Activated gamma-delta T cell treated with anti-CD3 and anti-CD28 coated beads, Interleukin-2, amount 50 U/mL, for 16 hours (primary cell): ENCODE measurements at regions not wholly inside any gene's neighbourhood (a gene's known extent, or its start where the extent isn't known, plus 50 kb on each side); places are given as distances from the start of the nearest gene placed in this dataset.

Source experiments
- DNase-seq: peaks from one replicate; pipeline ENCODE4 v3.0.0-alpha.2; 2020; ENCODE audit warnings: low read depth

DNA sequence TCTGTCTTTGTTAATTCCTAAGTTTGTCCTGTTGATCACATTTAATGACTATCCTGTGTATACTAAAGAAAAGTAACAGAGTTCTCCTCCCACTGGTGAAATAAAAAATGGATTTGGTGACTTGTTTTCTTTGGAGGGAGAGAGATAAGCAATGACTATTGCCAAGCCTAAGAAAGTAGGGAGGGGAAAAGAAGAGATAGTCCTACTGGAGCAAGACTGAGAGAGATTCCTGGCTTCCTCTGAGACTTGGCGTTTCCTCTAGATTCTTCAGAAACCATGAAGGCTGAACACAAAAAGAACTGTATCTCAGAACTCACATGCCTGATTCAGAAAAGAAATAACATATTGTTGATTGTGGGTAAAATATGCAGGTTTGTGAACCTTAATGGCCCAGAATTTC lies 406.5 kb downstream of the FOXO1 start:
- no peak for DNase-seq

DNA sequence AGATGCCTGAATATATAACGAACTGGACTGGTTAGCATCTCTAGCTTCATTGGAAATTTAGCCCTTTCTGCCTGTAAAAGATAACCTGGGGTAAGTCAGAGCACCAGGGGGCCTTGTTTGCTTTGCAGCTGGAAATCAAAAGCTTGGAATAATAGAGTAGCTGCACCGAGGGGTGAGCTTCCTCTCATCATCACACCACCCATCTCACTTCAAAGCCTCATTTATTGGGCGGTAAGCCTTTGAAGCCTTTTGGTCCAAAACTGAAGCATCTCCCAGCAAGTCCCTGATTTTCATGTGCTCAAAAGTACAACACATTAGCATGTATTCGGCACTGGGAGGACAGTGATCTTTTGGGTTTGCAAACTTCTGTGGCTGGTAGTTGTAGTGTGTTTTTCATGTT lies 405.1 kb downstream of the FOXO1 start:
- DNase-seq = no peak

DNA sequence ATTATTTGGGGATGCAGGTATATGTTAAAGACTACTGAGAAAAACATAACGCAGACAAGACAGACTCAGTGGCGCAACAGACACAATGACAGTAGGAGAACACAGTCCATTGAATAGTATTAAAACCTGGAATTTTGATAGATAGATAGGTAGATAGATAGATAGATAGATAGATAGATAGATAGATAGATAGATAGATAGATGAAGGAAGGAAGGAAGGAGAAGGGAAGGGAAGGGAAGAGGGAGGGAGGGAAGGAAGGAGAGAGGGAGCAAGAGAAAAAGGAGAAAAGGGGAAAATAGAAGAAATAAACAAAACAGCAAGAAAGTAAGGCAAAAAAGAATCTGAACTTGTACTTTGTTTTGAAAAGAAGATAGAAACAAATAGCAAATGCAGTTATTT lies 404.5 kb downstream of the FOXO1 start:
- DNase-seq = no peak

DNA sequence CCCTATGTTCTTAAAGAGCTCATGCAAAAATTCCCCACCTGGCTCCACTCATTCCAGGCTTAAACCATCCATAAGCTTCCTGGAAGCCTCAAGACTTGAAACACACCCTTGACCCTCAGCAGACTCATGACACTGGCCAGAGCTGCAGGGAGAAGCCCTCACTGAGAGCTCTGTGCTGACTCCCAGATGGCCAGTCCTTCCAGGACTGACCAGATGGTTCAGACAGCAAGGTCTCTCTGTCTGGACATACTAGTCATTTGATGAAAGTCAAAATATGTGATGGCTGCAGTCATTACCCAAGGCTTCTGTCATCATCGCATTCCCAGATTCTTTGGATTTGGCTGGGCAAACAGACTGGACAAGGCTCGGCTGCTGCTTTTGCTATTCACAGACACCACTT lies 397.4 kb downstream of the FOXO1 start:
- no peak for DNase-seq

DNA sequence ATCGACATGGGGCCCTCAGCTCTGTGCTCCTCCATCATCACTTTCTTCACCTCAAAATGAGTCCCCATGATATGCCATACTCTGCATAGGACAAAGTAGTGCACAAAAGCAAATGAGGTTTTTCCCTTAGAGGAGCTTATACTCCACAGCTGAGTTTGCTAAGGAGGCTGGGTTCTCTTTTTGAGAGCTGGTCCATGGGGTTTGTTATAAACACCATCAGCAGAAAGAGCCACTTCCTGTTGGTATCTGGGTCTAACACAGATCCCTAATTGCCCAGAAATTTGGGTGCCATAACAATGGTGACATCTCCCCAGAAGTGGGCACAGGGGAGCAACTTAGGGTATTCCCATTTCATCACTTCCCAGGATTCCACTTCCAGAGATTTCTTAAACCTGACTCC lies 395.7 kb downstream of the FOXO1 start:
- no peak for DNase-seq

DNA sequence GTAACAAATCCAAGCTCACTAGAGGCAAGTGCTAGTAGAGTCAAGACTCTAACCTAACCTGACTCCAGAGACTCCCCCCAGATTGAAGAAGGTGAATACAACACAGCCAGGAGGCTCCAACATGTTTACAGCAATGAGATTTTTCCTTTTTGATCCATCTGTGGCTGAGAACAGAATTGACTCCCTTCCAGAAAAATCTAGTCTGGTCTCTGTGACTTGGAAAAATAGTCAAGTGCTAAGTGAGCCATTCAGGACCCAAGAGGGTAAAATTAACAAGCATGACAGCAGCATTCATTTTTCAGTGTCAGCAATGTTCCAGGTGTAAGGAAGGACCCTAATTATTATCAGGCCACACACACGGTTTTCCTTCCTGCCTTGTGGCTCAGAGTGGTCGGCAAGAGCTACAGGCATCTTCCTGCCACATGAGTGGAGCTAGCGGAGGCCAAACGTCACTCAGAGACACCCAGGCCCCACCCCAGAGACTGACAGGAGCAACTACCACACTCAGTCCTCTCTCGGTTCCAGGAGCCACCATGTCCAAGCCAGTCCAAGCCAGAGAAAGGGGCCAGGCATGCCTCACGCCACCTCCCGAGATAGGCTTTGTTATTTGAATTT lies 395.1 kb downstream of the FOXO1 start:
- no peak for DNase-seq

DNA sequence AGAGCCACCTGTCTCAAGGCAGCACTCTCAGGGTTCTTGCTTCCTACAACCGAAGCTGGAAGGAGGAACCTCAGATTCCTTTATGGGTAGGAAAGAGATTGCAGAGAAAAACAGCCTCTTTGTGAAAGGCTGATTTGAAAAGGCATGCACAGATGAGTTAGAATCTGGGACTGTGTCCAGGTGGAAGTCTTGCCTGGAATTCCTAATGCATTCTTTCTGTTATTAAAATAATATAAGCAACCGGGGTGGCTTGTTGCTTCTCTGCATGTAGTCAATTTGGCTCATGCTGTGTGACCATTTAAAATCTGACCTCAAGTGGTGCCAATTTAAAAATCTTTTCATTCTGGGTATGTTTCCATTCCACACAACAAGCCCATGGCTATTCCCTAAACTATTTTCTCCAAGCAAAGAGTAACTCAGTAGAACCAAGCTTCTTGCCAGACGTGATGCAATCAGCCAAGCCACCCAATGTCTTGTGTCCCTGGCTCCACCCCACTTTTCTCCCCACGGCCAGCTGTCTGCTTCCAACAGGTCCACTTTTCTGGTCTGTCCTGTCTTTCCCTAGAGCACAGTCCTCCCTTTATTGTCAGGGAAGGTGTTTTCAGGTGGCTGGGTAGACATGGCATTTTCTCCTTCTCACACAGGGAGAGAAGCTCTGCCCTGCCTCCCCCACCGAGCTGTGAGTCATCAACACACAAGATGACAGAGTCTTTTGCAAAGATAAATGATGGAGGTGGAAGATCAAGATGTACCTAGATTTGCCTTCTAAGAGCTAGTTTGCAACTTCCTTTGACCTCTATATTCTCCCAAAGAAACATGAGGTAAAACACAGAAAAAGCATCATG lies 394.3 kb downstream of the FOXO1 start:
- no peak for DNase-seq

DNA sequence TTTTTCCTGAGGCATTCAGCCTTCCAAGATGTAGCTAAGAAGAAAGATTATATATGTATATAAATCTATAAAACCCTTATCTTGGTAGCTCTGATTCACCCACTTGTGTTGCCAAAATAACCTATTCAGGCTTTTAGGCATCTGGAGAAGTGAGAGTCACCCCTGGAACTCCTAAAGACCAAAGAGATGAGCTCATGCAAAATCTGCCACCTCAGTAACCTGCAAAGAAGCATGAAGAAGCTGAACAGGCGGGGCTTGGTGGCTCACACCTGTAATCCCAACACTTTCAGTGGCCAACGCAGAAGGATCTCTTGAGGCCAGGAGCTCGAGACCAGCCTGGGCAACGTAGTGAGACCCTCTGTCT lies 393.7 kb downstream of the FOXO1 start:
- no peak for DNase-seq

DNA sequence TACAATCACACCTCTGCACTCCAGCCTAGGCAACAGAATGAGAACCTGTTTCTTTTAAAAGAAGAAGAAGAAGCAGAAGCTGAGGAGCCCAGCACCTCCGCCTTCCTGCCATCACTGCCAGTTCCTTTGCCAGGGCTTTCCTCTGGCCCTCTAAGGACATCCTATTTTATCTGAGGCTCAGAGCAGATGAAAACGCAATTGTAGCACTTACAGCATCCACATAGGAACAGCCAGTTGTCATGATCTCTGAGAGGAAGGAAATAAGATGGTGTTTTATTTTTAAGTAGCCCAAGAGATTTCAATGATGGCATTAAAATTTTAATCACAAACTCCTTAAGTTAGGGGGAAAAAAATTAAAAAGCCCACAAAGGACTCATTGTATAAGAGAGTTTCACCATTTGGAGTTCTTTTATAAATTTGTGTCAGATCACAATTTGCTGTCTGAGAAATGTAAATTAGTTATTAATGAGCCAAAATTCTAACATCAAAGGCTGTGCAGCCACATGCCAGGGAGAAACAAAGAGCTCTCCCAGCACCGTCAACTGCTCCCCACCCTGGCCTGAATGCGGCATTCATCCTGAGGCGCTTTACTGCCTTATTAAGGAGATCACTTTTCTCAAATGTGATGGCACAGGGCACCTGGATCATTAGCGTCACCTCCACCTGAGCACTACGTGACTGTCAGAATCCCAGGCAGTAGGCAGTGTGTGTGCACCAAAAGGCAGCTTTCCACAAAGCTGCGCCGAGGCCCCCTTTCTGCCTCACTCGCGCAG lies 393.0 kb downstream of the FOXO1 start:
- DNase-seq = no peak

DNA sequence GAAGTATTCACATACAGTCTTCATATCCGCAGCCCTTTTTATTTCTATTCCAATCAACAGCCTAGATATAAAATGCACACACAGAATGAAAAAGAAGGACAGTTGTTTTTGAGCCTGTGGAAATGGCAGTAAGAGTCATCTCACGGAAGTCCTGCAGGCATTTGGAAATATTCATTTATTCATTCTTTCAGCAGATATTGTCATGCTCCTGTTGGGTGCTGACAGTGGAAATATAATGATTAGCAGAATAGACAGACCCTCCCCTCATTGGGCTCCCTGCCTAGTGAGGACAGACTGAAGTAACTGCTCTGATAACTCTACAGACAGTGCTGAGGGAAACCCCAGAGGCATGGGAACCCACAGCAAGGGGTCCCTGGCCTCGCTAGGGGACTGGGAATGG lies 392.3 kb downstream of the FOXO1 start:
- DNase-seq = no peak

DNA sequence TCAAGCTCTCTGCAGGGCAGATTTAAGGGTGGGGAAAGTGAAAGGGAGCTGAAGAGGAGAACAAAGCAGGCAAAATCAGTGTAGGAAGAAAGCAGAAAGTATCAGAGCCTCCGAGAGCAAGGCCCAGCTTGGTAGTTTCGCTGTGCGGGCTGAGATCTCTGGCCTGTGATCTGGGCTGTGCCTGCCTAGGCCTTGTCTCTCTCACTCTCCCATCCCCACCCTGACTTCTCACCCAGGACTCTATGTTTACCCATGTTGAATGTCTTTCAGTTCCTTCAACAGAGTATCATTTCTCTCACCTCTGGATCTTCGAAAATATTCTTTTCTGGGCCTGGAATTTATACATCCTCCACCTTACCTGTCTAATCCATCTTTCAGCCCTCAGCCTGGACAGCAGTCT lies 391.3 kb downstream of the FOXO1 start:
- no peak for DNase-seq

DNA sequence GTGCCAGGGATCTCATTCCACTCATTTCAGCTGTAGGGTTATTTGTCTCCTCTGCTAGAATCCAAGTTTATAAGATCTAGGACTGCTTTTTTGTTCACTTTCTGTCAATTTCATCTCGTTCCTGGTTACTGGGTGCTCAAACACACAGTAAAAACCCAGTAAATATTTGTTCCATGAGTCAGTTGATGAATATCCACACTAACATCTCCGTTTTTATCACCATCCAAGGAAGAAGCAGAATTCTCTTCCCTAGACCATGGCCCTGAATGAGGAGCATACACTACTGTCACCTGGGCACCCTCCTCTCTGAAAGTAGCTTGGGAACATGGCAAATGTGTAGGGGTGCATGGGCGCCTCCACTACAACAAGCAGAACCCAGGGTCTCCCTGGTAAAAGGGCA lies 390.8 kb downstream of the FOXO1 start:
- DNase-seq = no peak

DNA sequence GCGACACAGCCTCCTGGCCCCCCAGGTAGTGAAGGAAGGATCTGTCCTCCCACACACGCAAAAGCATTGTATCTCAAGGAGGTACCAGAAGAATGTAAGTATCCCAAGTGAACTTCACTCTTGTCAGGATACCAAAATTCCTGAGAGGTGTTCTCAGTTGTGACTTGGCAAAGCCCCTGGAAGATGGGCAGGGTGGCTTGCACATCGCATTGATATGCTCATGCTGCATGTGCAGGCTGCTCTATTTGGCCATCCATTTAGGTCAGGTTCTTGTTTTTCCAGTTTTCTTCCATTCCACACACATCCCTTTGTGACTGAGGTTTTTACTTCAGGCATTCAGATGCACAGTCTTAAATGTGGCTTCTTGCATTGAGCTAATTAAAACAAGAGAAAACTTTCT lies 382.8 kb downstream of the FOXO1 start:
- DNase-seq = no peak

DNA sequence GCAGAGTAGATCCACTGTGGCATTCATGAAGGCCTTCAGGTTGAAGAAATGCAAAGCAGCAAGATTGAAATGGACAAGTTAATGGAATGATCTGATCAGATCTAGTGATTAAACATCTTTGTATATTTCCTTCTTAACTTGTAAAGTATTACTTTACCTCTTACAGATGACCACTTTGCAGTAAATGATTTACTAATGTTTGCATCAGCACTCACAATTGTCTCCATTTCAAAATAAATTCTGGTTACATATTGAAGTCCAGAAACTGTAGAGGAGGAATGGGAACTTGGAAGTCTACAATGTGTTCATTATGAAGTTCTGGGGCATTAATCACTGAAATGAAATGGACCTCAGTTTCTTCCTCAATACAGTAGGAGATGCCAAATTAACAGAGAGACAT lies 380.8 kb downstream of the FOXO1 start:
- DNase-seq = no peak

DNA sequence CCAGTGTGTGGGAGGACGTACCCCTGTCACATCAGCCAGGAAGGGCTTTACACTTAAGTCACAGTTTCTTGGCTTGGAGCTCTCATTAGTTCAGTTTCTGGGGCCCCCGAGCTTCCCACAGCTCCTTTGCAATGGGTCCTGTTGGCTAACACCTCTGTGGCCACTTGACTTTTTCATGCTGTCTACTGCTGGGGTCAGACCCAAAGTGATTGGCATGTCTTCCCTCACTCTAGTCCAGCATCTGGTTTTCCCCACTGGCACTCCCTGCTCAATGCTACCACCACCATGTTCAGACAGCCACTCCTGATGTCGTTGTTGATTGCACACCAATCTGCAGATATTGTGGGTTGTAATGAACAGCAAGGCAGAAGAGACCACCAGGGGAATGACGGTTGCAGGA lies 379.0 kb downstream of the FOXO1 start:
- no peak for DNase-seq

DNA sequence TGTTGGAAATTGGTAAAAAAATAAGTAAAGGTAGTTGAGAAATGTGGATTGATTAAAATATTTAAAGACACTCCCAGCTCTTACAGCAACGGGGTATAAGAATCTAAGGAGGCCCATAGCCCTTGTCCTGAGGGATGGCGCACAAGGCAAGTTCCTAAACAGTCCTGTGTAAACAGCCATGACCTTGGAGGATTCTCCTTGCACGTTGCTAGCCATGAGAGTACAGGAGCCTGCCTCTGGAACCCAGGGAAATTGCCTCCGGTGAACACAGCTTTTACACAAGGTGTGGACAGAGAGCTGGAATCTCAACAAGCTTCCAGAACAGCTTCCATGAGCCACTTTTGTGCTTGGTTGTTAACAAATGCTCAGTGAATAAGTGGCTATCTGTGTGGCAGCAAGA lies 378.2 kb downstream of the FOXO1 start:
- DNase-seq = no peak

DNA sequence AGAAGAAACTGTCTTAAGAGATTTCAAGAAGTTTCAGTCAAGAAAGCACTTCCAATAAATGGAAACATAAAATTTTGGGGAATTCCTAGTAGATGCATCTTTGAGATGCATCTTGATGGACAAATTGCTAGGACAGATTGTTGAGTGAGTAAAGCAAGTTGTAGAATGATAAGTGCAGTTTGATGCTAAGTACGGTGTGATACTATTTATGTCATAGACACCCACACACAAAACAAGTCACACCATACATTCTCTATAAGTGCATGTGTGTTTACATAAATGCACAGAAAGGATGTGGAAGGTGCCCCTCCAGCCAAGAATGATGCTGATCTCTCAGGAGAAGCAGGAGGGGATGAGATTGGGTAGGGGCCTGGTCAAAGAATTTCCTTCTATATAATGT lies 375.7 kb downstream of the FOXO1 start:
- no peak for DNase-seq

DNA sequence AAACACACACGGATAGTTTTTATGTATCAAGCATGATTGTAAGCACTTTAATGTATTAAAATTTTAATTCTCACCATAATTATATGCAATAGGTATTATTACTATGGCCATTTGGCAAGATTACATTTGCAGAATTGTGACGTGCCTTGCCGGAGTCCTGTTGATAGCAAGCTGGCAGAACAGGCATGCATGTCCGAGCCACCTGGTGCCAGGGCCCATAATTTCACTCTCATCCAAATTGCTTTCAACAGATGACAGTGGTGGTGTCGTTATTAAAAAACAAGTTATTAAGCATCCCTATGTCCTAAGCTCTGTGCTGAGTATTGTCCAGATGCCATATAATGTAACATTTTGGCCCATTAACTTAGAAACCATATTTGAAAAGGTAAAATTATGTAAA lies 374.3 kb downstream of the FOXO1 start:
- no peak for DNase-seq

DNA sequence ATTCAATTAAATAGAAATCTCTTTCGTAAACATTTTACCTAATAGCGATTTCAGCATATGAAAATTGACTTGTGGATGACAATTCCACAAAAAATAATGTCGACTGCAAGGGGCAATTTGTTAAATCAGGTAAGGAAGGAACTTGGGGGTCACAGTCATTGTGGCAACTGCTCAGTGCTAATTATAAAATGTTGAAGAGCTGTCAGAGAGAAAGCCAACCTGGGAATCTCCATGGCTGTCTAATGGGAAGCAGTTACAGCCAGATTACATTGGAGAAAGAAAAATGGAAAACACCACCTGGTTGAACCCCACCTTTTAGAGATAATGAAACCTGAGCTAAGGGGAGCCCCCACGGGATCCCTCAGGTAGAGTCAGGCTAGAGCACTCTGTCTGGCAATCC lies 373.9 kb downstream of the FOXO1 start:
- no peak for DNase-seq

DNA sequence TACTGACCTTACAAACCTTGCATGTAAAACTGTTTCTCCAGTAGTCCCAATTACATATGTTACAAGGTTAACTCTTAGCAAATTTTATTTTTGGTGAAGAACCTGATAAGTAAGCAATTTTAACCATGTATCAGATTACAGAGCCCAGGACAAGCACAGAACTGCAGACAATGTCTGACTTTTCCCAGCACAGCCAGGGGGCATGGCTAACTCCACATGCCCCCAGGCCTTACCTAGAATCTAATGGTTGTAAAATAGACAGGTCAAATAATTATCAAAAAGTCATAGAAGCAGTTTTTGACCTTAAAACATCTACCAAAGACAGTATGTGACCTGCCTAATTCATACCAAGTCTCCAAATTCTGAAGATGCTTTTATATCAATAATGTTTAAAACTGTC lies 364.1 kb downstream of the FOXO1 start:
- DNase-seq = no peak

DNA sequence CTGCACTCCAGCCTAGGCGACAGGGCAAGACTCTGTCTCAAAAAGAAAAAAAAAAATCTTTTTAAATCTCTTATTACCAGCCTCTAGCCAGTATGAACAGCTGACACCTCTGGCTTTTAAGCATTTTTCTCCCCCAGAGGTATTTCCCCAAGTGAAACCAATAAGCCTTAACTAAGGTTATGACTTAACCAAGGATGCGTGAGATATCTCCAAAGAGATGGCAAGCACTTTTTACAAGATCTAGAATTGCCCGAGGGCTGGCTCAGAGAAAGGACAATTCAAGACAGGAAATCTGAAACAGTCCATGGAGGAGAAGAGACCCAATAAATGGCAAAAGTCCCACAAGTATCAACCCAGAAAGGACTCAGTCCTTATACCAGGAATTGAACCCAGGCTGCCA lies 362.1 kb downstream of the FOXO1 start:
- no peak for DNase-seq

DNA sequence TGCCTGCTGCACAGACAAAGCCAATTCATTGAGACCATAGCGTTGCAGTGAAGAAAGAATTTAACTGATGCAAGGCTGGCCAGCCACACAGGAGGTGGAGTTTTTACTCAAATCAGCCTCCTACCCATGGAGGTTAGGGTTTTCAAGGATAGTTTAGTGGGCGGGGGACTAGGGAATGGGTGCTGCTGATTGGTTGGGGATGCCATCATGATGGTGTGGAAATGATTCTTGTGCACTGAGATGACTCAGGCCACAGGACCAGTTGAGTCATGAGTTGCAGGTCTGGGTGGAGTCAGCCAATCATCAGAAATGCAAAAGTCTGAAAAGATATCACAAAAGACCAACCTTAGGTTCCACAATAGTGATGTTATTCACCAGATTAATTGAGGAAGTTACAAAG lies 359.6 kb downstream of the FOXO1 start:
- no peak for DNase-seq

DNA sequence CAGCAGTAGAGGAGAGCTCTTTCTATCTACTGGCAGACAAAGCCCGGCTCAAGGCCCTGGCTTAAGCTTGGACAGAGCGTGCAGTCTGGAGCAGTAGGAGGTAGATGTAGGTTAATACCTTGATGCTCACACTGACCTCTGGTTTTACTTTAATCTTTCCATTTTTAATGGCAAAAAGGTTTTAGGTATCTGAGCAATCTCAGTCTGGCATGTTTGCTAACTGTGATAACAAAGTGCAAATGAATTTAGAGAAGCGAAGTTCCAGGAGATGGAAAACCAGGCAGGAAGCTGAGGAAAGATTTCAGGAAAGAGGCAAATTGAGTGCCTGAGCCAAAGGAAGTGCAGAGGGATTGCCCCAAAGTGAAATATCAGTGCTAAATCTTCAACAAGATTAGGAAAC lies 356.6 kb downstream of the FOXO1 start:
- no peak for DNase-seq
